ENCODE measurements at regions not wholly inside any gene's neighbourhood (a gene's known extent, or its start where the extent isn't known, plus 50 kb on each side); places are given as distances from the start of the nearest gene placed in this dataset.

DNA sequence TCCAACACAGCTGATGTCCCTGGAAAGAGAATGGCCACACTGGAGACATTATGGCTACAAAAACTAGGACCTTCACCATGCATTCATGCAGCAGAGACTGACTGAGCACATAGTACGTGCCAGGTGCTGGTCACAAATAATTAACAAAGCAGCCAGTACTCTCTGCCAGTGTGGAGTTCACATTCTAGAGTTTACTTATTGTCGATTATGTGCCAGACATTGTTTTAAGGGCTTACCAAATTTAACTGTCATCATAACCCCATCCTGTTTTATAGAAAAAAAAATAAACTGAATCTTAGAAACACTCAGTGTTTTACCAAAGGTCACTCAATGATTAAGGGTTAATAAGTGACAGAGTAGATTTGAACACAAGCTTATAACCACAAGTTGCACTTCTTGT, 143.3 kb downstream of the RRAGC start:
- TF ChIP-seq TAF1 (IDR thresholded peaks at IDR 0.05; ENCODE audit: borderline replicate concordance, insufficient read depth, low read length) = no peak

DNA sequence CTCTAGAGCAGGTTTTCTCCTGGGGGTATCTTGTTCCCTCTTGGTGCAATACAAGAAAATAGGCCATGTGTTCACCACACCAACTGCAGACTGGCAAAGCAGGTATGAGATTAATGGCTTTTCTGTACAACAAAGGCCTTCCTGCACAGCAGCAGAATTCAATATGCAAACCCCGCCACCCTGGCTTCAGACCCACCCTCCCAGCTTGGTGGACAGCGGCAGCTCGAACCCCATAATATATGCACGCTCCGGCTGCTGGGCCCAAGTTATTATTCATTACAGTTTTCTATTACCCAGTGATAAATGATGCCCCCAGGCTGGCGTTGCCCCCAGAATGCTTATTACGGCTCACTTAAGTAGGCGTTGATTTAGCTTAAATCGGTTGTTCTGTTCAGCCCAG, 144.2 kb downstream of the RRAGC start:
- TF ChIP-seq SIN3A (IDR thresholded peaks at IDR 0.05; ENCODE audit: borderline replicate concordance, insufficient read depth, low read length) (no peak), FOXP2 (optimal IDR thresholded peaks at IDR 0.05; ENCODE audit: borderline replicate concordance, extremely low read depth, extremely low read length, insufficient read depth) (no peak), TAF1 (IDR thresholded peaks at IDR 0.05; ENCODE audit: borderline replicate concordance, insufficient read depth, low read length) (no peak), POLR2AphosphoS5 (IDR thresholded peaks at IDR 0.05; ENCODE audit: low read depth, low read length) (no peak)
- TF ChIP-seq, protein P1, sequence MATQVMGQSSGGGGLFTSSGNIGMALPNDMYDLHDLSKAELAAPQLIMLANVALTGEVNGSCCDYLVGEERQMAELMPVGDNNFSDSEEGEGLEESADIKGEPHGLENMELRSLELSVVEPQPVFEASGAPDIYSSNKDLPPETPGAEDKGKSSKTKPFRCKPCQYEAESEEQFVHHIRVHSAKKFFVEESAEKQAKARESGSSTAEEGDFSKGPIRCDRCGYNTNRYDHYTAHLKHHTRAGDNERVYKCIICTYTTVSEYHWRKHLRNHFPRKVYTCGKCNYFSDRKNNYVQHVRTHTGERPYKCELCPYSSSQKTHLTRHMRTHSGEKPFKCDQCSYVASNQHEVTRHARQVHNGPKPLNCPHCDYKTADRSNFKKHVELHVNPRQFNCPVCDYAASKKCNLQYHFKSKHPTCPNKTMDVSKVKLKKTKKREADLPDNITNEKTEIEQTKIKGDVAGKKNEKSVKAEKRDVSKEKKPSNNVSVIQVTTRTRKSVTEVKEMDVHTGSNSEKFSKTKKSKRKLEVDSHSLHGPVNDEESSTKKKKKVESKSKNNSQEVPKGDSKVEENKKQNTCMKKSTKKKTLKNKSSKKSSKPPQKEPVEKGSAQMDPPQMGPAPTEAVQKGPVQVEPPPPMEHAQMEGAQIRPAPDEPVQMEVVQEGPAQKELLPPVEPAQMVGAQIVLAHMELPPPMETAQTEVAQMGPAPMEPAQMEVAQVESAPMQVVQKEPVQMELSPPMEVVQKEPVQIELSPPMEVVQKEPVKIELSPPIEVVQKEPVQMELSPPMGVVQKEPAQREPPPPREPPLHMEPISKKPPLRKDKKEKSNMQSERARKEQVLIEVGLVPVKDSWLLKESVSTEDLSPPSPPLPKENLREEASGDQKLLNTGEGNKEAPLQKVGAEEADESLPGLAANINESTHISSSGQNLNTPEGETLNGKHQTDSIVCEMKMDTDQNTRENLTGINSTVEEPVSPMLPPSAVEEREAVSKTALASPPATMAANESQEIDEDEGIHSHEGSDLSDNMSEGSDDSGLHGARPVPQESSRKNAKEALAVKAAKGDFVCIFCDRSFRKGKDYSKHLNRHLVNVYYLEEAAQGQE (IDR thresholded peaks at IDR 0.05; ENCODE audit: insufficient read depth in 1 of 2, low read depth in 2 of 2, low read length in 2 of 2) = no peak

DNA sequence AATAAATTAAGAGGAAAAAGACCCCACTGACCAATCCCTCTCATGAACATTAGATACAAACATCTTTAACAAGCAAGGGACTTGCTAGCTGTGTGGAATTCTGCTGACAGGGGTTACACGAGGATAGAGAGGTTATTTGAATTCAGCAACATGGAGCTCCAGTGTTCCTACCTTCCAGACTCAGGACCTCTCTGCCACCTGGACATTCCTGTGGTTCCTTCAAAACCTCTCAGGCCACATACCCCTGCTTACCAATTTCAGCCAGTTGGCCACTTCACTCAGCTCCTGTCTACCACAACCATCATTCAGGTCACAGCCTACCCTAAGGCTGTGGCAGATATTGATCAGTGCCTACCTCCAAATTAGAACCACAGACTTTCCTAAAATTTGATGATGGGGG, 147.5 kb downstream of the RRAGC start:
- TF ChIP-seq TAF1 (IDR thresholded peaks at IDR 0.05; ENCODE audit: borderline replicate concordance, insufficient read depth, low read length) (no peak), FOXP2 (optimal IDR thresholded peaks at IDR 0.05; ENCODE audit: borderline replicate concordance, extremely low read depth, extremely low read length, insufficient read depth) (no peak), POLR2AphosphoS5 (IDR thresholded peaks at IDR 0.05; ENCODE audit: low read depth, low read length) (no peak), SIN3A (IDR thresholded peaks at IDR 0.05; ENCODE audit: borderline replicate concordance, insufficient read depth, low read length) (no peak)
- TF ChIP-seq, protein P1 (IDR thresholded peaks at IDR 0.05; ENCODE audit: insufficient read depth in 1 of 2, low read depth in 2 of 2, low read length in 2 of 2) = no peak

DNA sequence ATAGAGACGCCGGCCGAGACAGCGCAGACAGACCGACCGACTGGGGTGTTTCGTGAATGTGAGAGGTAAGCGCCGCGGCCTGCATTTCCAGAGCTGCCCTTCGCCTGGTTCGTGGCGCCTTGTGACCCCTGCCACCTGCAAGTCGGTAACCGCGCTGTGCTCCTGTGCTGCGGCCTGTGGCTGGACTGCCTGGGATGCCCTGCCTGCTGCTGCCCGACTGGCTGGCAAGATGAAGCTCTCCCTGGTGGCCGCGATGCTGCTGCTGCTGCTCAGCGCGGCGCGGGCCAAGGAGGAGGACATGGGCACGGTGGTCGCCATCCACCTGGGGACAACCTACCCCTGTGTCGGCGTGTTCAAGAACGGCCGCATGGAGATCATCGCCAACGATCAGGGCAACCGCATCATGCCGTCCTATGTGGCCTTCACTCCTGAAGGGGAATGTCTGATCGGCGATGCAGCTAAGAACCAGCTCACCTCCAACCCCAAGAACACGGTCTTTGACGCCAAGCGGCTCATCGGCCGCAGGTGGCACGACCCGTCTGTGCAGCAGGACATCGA, 150.8 kb downstream of the RRAGC start:
- TF ChIP-seq FOXP2 (optimal IDR thresholded peaks at IDR 0.05; ENCODE audit: borderline replicate concordance, extremely low read depth, extremely low read length, insufficient read depth) (no peak), SIN3A (IDR thresholded peaks at IDR 0.05; ENCODE audit: borderline replicate concordance, insufficient read depth, low read length) (no peak), TAF1 (IDR thresholded peaks at IDR 0.05; ENCODE audit: borderline replicate concordance, insufficient read depth, low read length) (no peak), POLR2AphosphoS5 (IDR thresholded peaks at IDR 0.05; ENCODE audit: low read depth, low read length) (no peak)
- TF ChIP-seq, protein P1 (IDR thresholded peaks at IDR 0.05; ENCODE audit: insufficient read depth in 1 of 2, low read depth in 2 of 2, low read length in 2 of 2) = no peak

DNA sequence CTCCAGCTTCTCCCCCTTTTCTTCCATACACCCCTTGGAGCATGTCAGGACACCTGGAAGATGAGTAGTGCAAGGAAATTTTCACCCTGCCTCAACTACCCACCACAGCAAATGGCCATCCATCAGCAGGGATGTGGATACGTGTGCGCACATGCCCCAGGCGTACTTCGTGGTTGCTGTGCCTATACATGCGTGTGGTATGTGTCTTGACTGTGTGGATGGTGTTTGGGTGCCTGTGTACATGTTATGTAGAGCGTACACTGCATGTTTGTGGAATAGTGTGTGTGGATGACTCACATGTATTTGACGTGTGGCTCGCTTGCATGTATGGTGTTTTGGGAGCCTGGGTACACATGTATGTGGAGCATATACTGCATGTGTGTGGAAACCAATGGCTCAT, 158.5 kb downstream of the RRAGC start:
- TF ChIP-seq POLR2AphosphoS5 (IDR thresholded peaks at IDR 0.05; ENCODE audit: low read depth, low read length) (no peak), SIN3A (IDR thresholded peaks at IDR 0.05; ENCODE audit: borderline replicate concordance, insufficient read depth, low read length) (no peak), TAF1 (IDR thresholded peaks at IDR 0.05; ENCODE audit: borderline replicate concordance, insufficient read depth, low read length) (no peak), FOXP2 (optimal IDR thresholded peaks at IDR 0.05; ENCODE audit: borderline replicate concordance, extremely low read depth, extremely low read length, insufficient read depth) (no peak)
- TF ChIP-seq, protein P1 (IDR thresholded peaks at IDR 0.05; ENCODE audit: insufficient read depth in 1 of 2, low read depth in 2 of 2, low read length in 2 of 2) = no peak

Data from PFSK-1 (cell line).